Epithelial cell of proximal tubule (primary cell): ENCODE measurements at regions not wholly inside any gene's neighbourhood (a gene's known extent, or its start where the extent isn't known, plus 50 kb on each side); places are given as distances from the start of the nearest gene placed in this dataset.

Experiments used
- DNase-seq: peaks from one replicate; pipeline ENCODE4 v3.0.0-alpha.2; 2011; ENCODE audit warnings: low read depth
- H3K4me3 ChIP-seq: 2 replicates; pipeline ENCODE4 v1.5.1; 2011; ENCODE audit warnings: low read depth, mild to moderate bottlenecking, low read length
- CTCF ChIP-seq: conservative IDR thresholded peaks from 2 replicates; pipeline ENCODE4 v1.5.1; 2012; ENCODE audit warnings: low read depth, mild to moderate bottlenecking, low read length

GRCh38 chr4:175125410-175126068, 207.4 kb downstream of the ADAM29 start:
- no peak overlapping the region for H3K4me3 ChIP-seq
- no peak for TF ChIP-seq CTCF
- DNase-seq: no peak

GRCh38 chr4:175127314-175127713, 209.2 kb downstream of the ADAM29 start:
- DNase-seq: no peak
- no peak overlapping the region for H3K4me3 ChIP-seq
- TF ChIP-seq CTCF: no peak

GRCh38 chr4:175129797-175130196, 211.6 kb downstream of the ADAM29 start:
- no peak for TF ChIP-seq CTCF
- no peak for DNase-seq
- H3K4me3 ChIP-seq: no peak overlapping the region

- DNase-seq: no peak
- TF ChIP-seq CTCF: no peak
- H3K4me3 ChIP-seq: no peak overlapping the region
Observed at GRCh38 chr4:175139205-175139604, 221.0 kb downstream of the ADAM29 start.

GRCh38 chr4:175143116-175143515, 225.0 kb downstream of the ADAM29 start:
- no peak for TF ChIP-seq CTCF
- no peak overlapping the region for H3K4me3 ChIP-seq
- no peak for DNase-seq

- H3K4me3 ChIP-seq: no peak overlapping the region
- no peak for TF ChIP-seq CTCF
Observed at GRCh38 chr4:175146799-175147198, 228.6 kb downstream of the ADAM29 start.

GRCh38 chr4:175147233-175147632, 229.1 kb downstream of the ADAM29 start:
- no peak for TF ChIP-seq CTCF
- no peak for DNase-seq
- no peak overlapping the region for H3K4me3 ChIP-seq

More at GRCh38 chr4:175146799-175147198, 228.6 kb downstream of the ADAM29 start:
- DNase-seq: no peak
